H1 (cell line): ENCODE measurements at regions not wholly inside any gene's neighbourhood (a gene's known extent, or its start where the extent isn't known, plus 50 kb on each side); places are given as distances from the start of the nearest gene placed in this dataset.

ENCODE experiments used
- CTCF ChIP-seq, 3 experiments: IDR thresholded peaks; 1 replicate in 2 of 3; 2 replicates in 1 of 3; pipeline versions ENCODE4 v1.5.1 to v1.6.1; 2011; ENCODE audit warnings: low read length in 3 of 3, mild to moderate bottlenecking in 3 of 3, inconsistent platforms in 2 of 3, low read depth in 1 of 3, moderate library complexity in 1 of 3; ENCODE audit not compliant: insufficient read depth in 1 of 3; ENCODE audit errors: control extremely low read depth in 1 of 3
- NANOG ChIP-seq: IDR thresholded peaks from 2 replicates; pipeline ENCODE4 v1.6.1; 2011; ENCODE audit warnings: low read length, low read depth, mild to moderate bottlenecking, inconsistent platforms; ENCODE audit not compliant: insufficient read depth, poor library complexity, severe bottlenecking
- NRF1 ChIP-seq: IDR thresholded peaks from 2 replicates; pipeline ENCODE4 v1.6.1; 2011; ENCODE audit warnings: mild to moderate bottlenecking, low read depth, low read length, improper control_type of control experiment
- POU5F1 ChIP-seq: IDR thresholded peaks from 2 replicates; pipeline ENCODE4 v1.6.1; 2011; ENCODE audit warnings: low read depth, mild to moderate bottlenecking, low read length, moderate library complexity
- TCF12 ChIP-seq: IDR thresholded peaks from 2 replicates; pipeline ENCODE4 v1.6.1; 2011; ENCODE audit warnings: low read depth, mild to moderate bottlenecking, low read length

DNA sequence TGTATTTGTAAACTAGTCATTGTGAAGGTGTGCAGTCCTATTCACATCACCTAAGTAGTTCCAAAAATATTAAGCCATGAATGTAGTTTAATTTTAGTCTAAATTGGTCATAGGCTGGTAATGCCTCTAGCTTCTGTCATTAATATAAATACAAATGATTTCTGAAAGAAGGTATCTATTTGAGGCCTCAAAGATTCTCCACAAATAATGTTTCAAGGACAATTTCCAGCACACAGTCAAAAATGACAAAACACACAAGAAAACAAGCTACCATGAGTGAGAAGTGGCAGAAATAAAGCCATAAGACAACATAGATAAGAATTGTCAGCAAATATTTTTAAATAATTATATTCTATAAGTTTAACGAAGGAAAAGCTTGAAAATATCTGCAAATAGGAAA, 66.7 kb upstream of the PDK4 start (continued):
- TF ChIP-seq CTCF (IDR thresholded peaks at IDR 0.05; ENCODE audit: control extremely low read depth in 1 of 3, insufficient read depth in 1 of 3, low read depth in 1 of 3, low read length in 3 of 3), result no peak
- no peak for TF ChIP-seq NANOG
- TF ChIP-seq TCF12, result no peak
- TF ChIP-seq POU5F1, result no peak
- no peak for TF ChIP-seq NRF1
